ENCODE measurements at regions not wholly inside any gene's neighbourhood (a gene's known extent, or its start where the extent isn't known, plus 50 kb on each side); places are given as distances from the start of the nearest gene placed in this dataset.

DNA sequence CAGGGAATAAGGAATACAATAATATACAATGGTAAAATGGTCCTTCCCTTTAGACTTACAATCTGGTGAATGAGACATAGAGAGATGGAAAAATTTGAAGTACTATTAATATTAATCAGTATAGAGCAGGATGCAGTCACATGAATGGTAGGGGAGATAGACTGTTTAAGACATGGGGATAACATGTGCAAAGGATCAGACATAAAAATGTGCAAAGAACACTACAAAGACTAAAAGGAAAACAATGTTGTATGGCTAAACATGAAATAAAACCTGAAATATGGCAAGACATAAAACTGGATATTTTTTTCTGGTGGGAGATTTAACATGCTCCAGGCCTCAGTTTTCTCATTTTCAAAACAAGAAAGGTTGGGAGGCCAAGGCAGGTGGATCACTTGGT, 182.4 kb upstream of the DPT start:
- no peaks in the 10 kb centered on the region for H3K36me3 ChIP-seq (ENCODE audit: control insufficient read depth, insufficient read depth, low read length)
- TF ChIP-seq, protein P1, sequence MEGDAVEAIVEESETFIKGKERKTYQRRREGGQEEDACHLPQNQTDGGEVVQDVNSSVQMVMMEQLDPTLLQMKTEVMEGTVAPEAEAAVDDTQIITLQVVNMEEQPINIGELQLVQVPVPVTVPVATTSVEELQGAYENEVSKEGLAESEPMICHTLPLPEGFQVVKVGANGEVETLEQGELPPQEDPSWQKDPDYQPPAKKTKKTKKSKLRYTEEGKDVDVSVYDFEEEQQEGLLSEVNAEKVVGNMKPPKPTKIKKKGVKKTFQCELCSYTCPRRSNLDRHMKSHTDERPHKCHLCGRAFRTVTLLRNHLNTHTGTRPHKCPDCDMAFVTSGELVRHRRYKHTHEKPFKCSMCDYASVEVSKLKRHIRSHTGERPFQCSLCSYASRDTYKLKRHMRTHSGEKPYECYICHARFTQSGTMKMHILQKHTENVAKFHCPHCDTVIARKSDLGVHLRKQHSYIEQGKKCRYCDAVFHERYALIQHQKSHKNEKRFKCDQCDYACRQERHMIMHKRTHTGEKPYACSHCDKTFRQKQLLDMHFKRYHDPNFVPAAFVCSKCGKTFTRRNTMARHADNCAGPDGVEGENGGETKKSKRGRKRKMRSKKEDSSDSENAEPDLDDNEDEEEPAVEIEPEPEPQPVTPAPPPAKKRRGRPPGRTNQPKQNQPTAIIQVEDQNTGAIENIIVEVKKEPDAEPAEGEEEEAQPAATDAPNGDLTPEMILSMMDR (IDR thresholded peaks at IDR 0.05; ENCODE audit: insufficient read depth, low read length, severe bottlenecking), result no peak
- DNase-seq (ENCODE audit: low read depth) (no peak), FAIRE-seq (no peak)
- H3K4me3 ChIP-seq (ENCODE audit: low read depth, low read length), result no peak overlapping the region
- H3K27me3 ChIP-seq (ENCODE audit: control insufficient read depth, insufficient read depth, low read length), result no peaks in the 10 kb centered on the region

GRCh38 chr1:168913711-168914463, 184.9 kb upstream of the DPT start:
- Histone ChIP-seq H3K27me3 (ENCODE audit: control insufficient read depth, insufficient read depth, low read length) (no peaks in the 10 kb centered on the region), H3K36me3 (ENCODE audit: control insufficient read depth, insufficient read depth, low read length) (no peaks in the 10 kb centered on the region), H3K4me3 (ENCODE audit: low read depth, low read length) (no peak overlapping the region)
- TF ChIP-seq, protein P1 (IDR thresholded peaks at IDR 0.05; ENCODE audit: insufficient read depth, low read length, severe bottlenecking), result no peak
- no peak for DNase-seq (ENCODE audit: low read depth)
- no peak for FAIRE-seq

DNA sequence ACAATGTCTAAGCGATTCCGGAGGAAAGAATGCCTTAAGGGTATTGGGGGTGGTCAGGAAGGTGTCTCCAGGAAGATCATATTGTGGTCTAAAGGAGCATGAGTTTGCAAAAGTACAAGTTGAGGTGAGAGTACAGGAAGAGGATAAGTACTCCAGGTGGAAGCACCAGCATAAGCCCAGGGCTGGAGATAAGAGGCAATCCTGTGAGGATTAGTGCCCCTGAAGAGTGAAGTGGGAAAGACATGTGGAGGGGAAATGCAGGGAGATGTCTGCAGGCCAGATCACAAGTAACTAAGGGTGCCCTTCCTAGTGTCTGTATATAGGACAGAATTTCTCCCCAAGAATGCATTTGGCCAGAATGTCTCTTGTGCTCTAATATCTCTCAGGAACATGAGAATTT, 188.3 kb upstream of the DPT start:
- H3K27me3 ChIP-seq (ENCODE audit: control insufficient read depth, insufficient read depth, low read length), result no peaks in the 10 kb centered on the region
- H3K36me3 ChIP-seq (ENCODE audit: control insufficient read depth, insufficient read depth, low read length), result no peaks in the 10 kb centered on the region
- no peak for DNase-seq (ENCODE audit: low read depth)
- no peak overlapping the region for H3K4me3 ChIP-seq (ENCODE audit: low read depth, low read length)
- no peak for FAIRE-seq
- TF ChIP-seq, protein P1 (IDR thresholded peaks at IDR 0.05; ENCODE audit: insufficient read depth, low read length, severe bottlenecking), result no peak

- H3K27me3 ChIP-seq (ENCODE audit: control insufficient read depth, insufficient read depth, low read length), result no peaks in the 10 kb centered on the region
- TF ChIP-seq, protein P1 (IDR thresholded peaks at IDR 0.05; ENCODE audit: insufficient read depth, low read length, severe bottlenecking), result no peak
- H3K36me3 ChIP-seq (ENCODE audit: control insufficient read depth, insufficient read depth, low read length), result no peaks in the 10 kb centered on the region
- DNase-seq (ENCODE audit: low read depth) (no peak), FAIRE-seq (no peak)
- H3K4me3 ChIP-seq (ENCODE audit: low read depth, low read length), result no peak overlapping the region
Measured at GRCh38 chr1:168917796-168918195, 188.7 kb upstream of the ATP1B1 start.

DNA sequence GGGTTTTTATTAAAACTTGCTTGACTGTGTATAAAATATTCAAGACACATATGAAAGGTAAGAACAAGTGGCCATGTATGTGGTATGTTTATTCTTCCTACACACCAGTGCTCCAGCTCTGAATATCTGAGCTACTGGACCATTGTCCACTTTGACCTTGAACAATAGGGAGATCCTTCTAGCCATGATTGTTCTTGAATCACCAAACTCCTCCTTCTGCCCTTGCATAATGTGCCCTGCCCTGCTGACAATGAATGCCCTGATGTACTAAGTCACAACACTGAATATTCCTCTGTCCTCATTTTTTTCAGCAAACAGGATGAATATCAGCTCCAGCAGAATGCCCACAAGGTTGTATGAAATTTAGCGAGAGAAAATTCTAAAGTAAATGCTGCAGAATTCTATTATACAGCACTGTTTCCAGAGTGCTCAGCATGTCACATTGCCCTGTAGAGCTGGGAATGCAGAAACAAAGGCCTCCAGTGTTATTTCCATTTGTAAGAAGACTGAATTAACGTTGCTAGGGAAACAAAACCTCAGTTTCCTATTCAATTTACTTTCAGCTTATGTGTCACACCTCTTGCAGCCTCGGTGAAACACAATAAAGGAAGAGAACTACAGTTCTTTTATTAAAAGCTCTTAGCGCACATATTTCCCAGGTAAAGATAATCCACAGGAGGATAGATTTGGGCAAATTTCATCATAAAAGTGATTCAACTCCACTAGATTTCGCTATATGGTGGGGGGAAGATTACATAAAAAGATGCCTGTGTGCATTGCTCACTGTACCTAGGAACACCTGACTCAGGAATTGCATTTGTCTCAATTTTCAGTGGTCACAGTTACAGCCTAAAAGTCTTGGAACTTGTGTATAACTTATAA, 187.4 kb upstream of the ATP1B1 start:
- Histone ChIP-seq H3K36me3 (ENCODE audit: control insufficient read depth, insufficient read depth, low read length) (no peaks in the 10 kb centered on the region), H3K27me3 (ENCODE audit: control insufficient read depth, insufficient read depth, low read length) (no peaks in the 10 kb centered on the region), H3K4me3 (ENCODE audit: low read depth, low read length) (no peak overlapping the region)
- FAIRE-seq (no peak), DNase-seq (ENCODE audit: low read depth) (peak; percentile 92)
- TF ChIP-seq, protein P1 (IDR thresholded peaks at IDR 0.05; ENCODE audit: insufficient read depth, low read length, severe bottlenecking), result no peak
